ENCODE measurements at regions not wholly inside any gene's neighbourhood (a gene's known extent, or its start where the extent isn't known, plus 50 kb on each side); places are given as distances from the start of the nearest gene placed in this dataset.
"Not testable (repeated sequence)": the region's sequence is repeated elsewhere in the genome, so short reads cannot be mapped to it uniquely, and the experiment has no call there.

DNA sequence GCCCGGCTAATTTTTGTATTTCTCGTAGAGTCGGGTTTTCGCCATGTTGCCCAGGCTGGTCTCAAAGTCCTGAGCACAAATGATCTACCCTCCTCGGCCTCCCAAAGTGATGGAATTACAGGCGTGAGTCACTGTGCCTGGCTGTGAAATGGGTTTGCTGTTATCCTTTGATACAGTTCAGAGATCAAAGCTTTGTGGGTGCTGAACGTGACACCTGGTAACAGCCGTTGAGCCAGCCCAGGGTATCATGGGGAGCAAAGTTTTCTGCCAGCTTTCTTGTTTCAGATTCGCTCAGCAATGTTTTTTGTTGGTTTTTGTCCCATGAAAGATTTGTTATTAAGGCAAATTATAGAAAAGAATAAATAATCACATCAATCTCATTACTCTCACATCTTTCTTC lies 68.9 kb upstream of the LPAR1 start:
- Histone ChIP-seq H3K9ac (ENCODE audit: low read depth, low read length) (no peak overlapping the region), H3K27me3 (ENCODE audit: insufficient read depth, low read length) (no peaks in the 10 kb centered on the region), H3K9me3 (ENCODE audit: insufficient read depth, low read depth, low read length) (no peaks in the 10 kb centered on the region), H3K4me3 (ENCODE audit: low read length) (no peak overlapping the region), H3K36me3 (ENCODE audit: insufficient read depth, low read length) (no peaks in the 10 kb centered on the region), H3K27ac (ENCODE audit: low read depth, low read length) (no peak overlapping the region), H3K4me1 (ENCODE audit: insufficient read depth, low read length) (no peaks in the 10 kb centered on the region)
- WGBS, result 96% methylated on average over 9 of the region's 9 CpGs

DNA sequence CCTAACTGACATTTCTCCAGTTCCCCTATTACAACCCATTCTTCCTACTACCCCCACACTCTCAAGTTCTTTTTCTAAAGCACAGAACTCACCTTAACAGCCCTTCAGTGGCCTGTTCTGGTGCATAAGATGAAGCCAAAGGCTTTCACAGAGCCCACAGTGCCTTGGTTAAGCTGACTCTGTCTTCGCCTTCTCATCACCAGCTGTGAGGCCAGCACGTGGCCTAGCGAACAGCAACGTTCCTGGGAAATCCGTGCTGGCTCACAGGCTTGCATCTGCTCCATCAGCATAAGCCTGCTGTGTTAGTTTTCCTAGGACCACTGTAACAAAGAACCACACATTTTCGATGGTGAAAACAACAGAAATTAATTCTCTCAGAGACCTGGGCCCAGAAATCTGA lies 67.9 kb upstream of the LPAR1 start:
- no peak overlapping the region for H3K9ac ChIP-seq (ENCODE audit: low read depth, low read length)
- WGBS, result 59% methylated on average over 6 of the region's 6 CpGs
- H3K27ac ChIP-seq (ENCODE audit: low read depth, low read length), result no peak overlapping the region
- H3K27me3 ChIP-seq (ENCODE audit: insufficient read depth, low read length), result no peaks in the 10 kb centered on the region
- no peaks in the 10 kb centered on the region for H3K9me3 ChIP-seq (ENCODE audit: insufficient read depth, low read depth, low read length)
- no peak overlapping the region for H3K4me3 ChIP-seq (ENCODE audit: low read length)
- H3K4me1 ChIP-seq (ENCODE audit: insufficient read depth, low read length), result no peaks in the 10 kb centered on the region
- H3K36me3 ChIP-seq (ENCODE audit: insufficient read depth, low read length), result no peaks in the 10 kb centered on the region

DNA sequence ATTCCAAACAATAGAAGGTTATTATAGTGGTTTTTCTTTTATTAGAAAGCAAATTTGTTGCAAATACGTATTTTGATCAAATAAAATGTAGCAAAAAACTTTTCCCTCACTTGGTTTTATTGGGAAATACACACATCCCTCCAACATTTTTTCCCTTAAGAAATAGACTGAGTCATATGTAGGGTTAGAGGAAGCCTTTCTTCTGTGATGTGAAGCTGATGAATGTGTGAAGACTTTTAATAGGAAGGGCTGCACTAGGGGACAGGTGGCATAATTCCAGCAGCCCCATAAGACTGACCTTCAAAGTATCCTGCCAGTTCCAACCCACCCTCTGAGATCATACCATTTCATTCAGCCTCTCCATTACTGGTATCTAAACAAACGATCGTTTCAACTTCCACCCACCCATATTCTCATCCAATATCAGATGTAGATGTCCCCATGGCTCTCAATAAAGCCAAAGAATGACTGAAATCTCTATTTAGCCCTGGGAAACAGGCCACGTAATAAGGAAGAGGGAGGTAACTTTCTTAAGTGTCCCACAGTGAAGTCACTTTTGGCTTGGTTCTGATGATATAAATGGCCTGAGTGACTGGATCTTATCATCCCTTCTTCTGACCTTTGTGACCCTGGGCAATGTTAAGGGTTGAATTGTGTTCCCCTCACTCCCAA lies 64.7 kb upstream of the LPAR1 start:
- 94% methylated on average over 3 of the region's 4 CpGs for WGBS
- peaks cover 28% of the 10 kb centered on the region for H3K4me1 ChIP-seq (ENCODE audit: insufficient read depth, low read length)

DNA sequence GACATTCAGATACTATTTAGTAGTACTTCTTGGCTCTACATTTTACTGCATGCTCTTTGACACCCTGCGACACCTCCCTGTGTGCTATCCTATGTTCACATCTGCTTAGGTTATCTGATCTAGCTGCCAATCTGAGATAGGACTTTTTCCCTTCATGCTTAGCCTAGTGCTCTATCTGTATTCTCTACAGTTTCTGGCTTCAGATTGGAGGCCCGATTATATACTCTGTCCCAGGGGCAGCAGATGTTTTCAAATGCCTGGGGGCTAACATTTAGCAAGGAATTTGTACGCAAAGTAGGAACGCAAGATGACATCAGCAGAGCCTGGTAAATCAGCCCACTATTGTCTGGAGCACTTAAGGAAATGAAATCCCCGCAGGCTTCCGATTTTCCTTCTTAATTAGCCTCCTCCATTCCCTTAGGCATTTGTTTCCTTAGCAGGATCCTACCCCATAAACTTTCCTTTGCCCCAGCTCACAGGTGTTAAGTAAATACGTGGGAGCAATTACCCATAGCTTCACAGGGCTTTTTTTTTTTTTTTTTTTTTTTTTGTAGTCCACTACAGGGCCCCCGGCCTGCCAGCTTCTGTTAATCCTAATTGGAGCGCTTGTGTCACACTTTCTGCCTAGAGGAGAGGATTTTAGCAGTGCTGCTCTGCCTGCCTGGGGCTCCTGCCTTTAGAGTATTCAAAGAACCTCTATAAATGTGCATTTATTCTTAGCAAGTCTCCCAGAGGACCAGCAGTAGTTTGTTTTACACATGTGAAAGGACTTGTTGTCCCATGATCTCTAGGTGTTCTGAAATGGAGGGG lies 61.1 kb upstream of the LPAR1 start:
- peaks cover 60% of the 10 kb centered on the region for H3K4me1 ChIP-seq (ENCODE audit: insufficient read depth, low read length)
- no peak overlapping the region for H3K4me3 ChIP-seq (ENCODE audit: low read length)

More for the DNA sequence above, 64.7 kb upstream of the LPAR1 start:
- Histone ChIP-seq H3K36me3 (ENCODE audit: insufficient read depth, low read length) (no peaks in the 10 kb centered on the region), H3K9ac (ENCODE audit: low read depth, low read length) (no peak overlapping the region), H3K4me3 (ENCODE audit: low read length) (no peak overlapping the region), H3K27me3 (ENCODE audit: insufficient read depth, low read length) (no peaks in the 10 kb centered on the region), H3K9me3 (ENCODE audit: insufficient read depth, low read depth, low read length) (no peaks in the 10 kb centered on the region), H3K27ac (ENCODE audit: low read depth, low read length) (no peak overlapping the region)

DNA sequence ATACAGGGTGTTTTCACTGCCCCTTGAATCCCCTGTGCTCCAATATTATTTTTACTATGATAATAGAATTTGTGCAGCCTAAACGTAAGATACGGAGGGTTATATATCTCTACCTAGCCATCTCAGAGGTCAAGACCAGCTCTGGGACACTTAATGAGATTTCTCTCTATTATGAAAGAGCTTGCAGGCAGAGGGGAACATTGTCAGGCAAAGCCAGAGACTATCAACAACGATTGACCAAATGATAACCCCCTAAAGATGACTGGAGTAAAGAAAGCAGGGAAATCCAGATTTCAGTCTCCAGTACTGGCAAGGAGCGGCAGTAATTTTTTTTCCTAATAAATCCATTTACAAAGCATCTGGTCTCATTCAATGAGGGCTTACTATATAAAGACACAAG lies 59.8 kb upstream of the LPAR1 start:
- Histone ChIP-seq H3K9ac (ENCODE audit: low read depth, low read length) (no peak overlapping the region), H3K4me1 (ENCODE audit: insufficient read depth, low read length) (peaks cover 67% of the 10 kb centered on the region), H3K27me3 (ENCODE audit: insufficient read depth, low read length) (no peaks in the 10 kb centered on the region), H3K27ac (ENCODE audit: low read depth, low read length) (no peak overlapping the region), H3K9me3 (ENCODE audit: insufficient read depth, low read depth, low read length) (no peaks in the 10 kb centered on the region), H3K4me3 (ENCODE audit: low read length) (no peak overlapping the region), H3K36me3 (ENCODE audit: insufficient read depth, low read length) (no peaks in the 10 kb centered on the region)
- 88% methylated on average over 3 of the region's 4 CpGs for WGBS

More for the DNA sequence above, 61.1 kb upstream of the LPAR1 start:
- H3K27ac ChIP-seq (ENCODE audit: low read depth, low read length), result peak overlapping the region; percentile 62
- 36% methylated on average over 9 of the region's 9 CpGs for WGBS
- H3K9me3 ChIP-seq (ENCODE audit: insufficient read depth, low read depth, low read length), result no peaks in the 10 kb centered on the region
- H3K27me3 ChIP-seq (ENCODE audit: insufficient read depth, low read length), result no peaks in the 10 kb centered on the region
- no peak overlapping the region for H3K9ac ChIP-seq (ENCODE audit: low read depth, low read length)
- no peaks in the 10 kb centered on the region for H3K36me3 ChIP-seq (ENCODE audit: insufficient read depth, low read length)

DNA sequence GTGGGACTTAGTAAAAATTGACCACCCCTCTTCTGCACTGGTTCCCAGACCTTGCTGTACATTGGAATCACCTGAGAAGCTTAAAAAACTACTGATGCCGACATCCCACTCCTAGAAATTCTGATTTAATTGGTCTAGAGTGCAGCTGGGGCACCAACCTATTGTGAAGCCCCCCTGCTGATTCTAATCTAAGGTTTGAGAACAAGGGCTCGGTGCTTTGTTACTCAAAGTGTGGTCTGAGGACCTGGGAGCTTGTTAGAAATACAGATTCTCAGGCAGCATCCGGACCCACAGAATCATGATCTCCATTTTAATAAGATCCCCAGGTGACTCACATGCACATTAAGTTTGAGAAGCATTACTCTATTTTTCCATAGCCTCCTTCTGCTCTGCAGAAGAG lies 57.8 kb upstream of the LPAR1 start:
- H3K27ac ChIP-seq (ENCODE audit: low read depth, low read length), result no peak overlapping the region
- no peaks in the 10 kb centered on the region for H3K9me3 ChIP-seq (ENCODE audit: insufficient read depth, low read depth, low read length)
- no peak overlapping the region for H3K9ac ChIP-seq (ENCODE audit: low read depth, low read length)
- no peak overlapping the region for H3K4me3 ChIP-seq (ENCODE audit: low read length)
- peaks cover 67% of the 10 kb centered on the region for H3K4me1 ChIP-seq (ENCODE audit: insufficient read depth, low read length)
- no peaks in the 10 kb centered on the region for H3K27me3 ChIP-seq (ENCODE audit: insufficient read depth, low read length)
- WGBS, result 49% methylated on average over 3 of the region's 3 CpGs
- H3K36me3 ChIP-seq (ENCODE audit: insufficient read depth, low read length), result no peaks in the 10 kb centered on the region

DNA sequence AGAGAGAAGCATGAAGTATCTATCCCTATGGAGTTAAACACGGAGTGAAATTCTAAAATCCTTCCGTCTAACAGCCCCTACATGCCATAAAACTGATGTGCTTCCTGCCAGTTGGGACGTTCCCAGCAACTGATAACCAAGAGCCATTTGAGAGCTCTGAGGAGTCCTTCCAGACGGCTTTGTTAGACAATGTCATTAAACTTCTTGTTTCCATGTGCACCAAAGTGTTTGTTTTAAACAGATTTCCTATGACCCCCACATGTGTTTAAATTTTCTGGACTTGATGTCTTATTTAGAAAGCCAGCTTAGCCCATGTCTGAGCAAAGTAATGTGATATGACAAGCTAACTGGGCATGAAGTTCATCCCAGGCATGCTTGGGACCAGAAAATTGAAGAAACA lies 57.2 kb upstream of the LPAR1 start:
- Histone ChIP-seq H3K27me3 (ENCODE audit: insufficient read depth, low read length) (no peaks in the 10 kb centered on the region), H3K9ac (ENCODE audit: low read depth, low read length) (no peak overlapping the region), H3K27ac (ENCODE audit: low read depth, low read length) (no peak overlapping the region), H3K9me3 (ENCODE audit: insufficient read depth, low read depth, low read length) (no peaks in the 10 kb centered on the region), H3K4me1 (ENCODE audit: insufficient read depth, low read length) (peaks cover 62% of the 10 kb centered on the region), H3K4me3 (ENCODE audit: low read length) (no peak overlapping the region), H3K36me3 (ENCODE audit: insufficient read depth, low read length) (no peaks in the 10 kb centered on the region)
- WGBS, result 88% methylated on average over 4 of the region's 4 CpGs

DNA sequence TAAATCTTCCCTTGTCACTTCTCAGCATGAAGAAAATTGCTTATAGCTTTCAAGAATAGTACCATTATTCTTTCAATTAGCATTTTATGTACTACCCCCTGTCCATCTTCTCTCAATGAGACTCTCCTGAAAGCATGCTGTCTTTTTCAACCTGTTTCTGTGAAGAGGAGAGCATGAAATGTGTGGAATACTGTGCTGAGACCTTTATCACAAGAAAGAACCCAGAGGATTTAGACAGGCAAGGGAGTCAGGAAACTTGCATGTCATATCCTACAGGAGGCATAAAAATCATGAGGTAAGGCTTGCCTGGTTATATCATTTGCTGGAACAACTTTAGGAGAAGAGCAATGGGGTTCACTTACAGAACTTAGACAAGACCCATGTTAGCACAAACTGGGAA lies 56.7 kb upstream of the LPAR1 start:
- Histone ChIP-seq H3K9ac (ENCODE audit: low read depth, low read length) (no peak overlapping the region), H3K36me3 (ENCODE audit: insufficient read depth, low read length) (no peaks in the 10 kb centered on the region), H3K4me1 (ENCODE audit: insufficient read depth, low read length) (peaks cover 57% of the 10 kb centered on the region), H3K4me3 (ENCODE audit: low read length) (no peak overlapping the region), H3K27me3 (ENCODE audit: insufficient read depth, low read length) (no peaks in the 10 kb centered on the region), H3K9me3 (ENCODE audit: insufficient read depth, low read depth, low read length) (no peaks in the 10 kb centered on the region), H3K27ac (ENCODE audit: low read depth, low read length) (no peak overlapping the region)

DNA sequence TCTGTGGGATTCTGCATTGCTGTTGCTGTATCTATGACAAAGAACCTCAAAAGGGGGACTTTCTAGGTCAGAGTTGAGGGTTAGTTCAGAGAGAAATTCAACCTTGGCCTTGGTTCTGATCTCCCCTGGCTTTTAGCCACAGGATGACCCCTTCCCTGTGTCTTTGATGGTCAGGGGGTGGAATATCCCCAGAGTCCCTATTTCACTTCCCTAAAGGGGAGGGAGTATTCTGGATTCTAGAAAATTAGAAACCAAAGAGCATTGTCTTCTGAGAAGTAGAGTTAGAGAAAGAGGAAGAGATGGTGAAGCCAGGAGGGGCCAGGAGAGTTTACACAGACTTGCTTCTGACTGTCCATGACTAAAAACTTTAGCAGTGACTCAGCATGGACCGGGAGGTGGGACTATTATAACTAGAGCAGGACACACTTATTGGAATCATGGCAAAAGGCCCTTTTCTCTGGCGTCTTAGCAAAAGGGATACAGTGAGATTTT lies 56.2 kb upstream of the LPAR1 start:
- 0 out of 2 replicates have a peak overlapping the region, but pooled peaks have one; percentile 19 for H3K27ac ChIP-seq (ENCODE audit: low read depth, low read length)
- H3K4me1 ChIP-seq (ENCODE audit: insufficient read depth, low read length), result peaks cover 53% of the 10 kb centered on the region
- WGBS, result 43% methylated on average over 2 of the region's 2 CpGs

DNA sequence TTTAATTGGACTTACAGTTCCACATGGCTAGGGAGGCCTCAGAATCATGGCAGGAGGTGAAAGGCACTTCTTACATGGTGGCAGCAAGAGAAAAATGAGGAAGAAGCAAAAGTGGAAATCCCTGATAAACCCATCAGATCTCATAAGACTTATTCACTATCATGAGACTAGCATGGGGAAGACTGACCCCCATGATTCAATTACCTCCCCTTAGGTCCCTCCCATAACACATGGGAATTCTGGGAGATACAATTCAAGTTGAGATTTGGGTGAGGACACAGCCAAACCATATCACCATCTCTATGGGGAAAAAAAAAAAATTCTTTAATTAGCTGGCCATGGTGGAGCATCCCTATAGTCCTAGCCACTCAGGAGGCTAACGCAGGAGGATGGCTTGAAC lies 53.9 kb upstream of the LPAR1 start:
- H3K4me3 ChIP-seq (ENCODE audit: low read length), result not testable (repeated sequence)
- WGBS, result 96% methylated on average over 1 of the region's 1 CpG

More for the DNA sequence above, 56.2 kb upstream of the LPAR1 start:
- Histone ChIP-seq H3K9ac (ENCODE audit: low read depth, low read length) (no peak overlapping the region), H3K4me3 (ENCODE audit: low read length) (no peak overlapping the region), H3K36me3 (ENCODE audit: insufficient read depth, low read length) (no peaks in the 10 kb centered on the region), H3K9me3 (ENCODE audit: insufficient read depth, low read depth, low read length) (no peaks in the 10 kb centered on the region), H3K27me3 (ENCODE audit: insufficient read depth, low read length) (no peaks in the 10 kb centered on the region)

More for the DNA sequence above, 53.9 kb upstream of the LPAR1 start:
- not testable (repeated sequence) for H3K9ac ChIP-seq (ENCODE audit: low read depth, low read length); H3K27me3 ChIP-seq (ENCODE audit: insufficient read depth, low read length); H3K27ac ChIP-seq (ENCODE audit: low read depth, low read length); H3K36me3 ChIP-seq (ENCODE audit: insufficient read depth, low read length); H3K9me3 ChIP-seq (ENCODE audit: insufficient read depth, low read depth, low read length)
- H3K4me1 ChIP-seq (ENCODE audit: insufficient read depth, low read length), result peaks cover 35% of the 10 kb centered on the region

Data from HUES64 (cell line).